ENCODE measurements at regions not wholly inside any gene's neighbourhood (a gene's known extent, or its start where the extent isn't known, plus 50 kb on each side); places are given as distances from the start of the nearest gene placed in this dataset.

DNA sequence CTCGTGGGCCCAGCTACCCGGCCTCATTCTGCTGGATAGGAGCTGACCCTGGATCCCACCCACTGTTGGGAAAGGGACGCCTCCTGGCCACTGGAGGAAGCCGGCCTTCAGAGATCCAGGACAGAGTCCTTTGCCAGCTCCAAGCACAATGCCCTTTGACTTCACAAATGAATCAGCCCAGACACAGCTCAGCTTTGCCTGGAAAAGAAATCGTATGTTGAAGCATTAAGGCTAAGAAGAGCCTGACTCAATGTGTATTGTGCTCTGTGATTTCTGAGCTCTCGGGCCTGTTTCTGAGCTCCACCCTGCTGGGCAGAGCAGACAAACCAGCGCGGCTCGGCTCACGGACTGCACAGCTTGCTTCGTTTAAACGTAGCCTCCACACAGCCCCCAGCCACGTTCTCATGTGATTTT is 162.9 kb upstream of the APCDD1 start:
- H3K4me3 ChIP-seq (ENCODE audit: low read depth, low read length): no peak overlapping the region
- H3K4me1 ChIP-seq (ENCODE audit: control insufficient read depth, insufficient read depth, low read length): no peaks in the 10 kb centered on the region
- TF ChIP-seq, protein P1, sequence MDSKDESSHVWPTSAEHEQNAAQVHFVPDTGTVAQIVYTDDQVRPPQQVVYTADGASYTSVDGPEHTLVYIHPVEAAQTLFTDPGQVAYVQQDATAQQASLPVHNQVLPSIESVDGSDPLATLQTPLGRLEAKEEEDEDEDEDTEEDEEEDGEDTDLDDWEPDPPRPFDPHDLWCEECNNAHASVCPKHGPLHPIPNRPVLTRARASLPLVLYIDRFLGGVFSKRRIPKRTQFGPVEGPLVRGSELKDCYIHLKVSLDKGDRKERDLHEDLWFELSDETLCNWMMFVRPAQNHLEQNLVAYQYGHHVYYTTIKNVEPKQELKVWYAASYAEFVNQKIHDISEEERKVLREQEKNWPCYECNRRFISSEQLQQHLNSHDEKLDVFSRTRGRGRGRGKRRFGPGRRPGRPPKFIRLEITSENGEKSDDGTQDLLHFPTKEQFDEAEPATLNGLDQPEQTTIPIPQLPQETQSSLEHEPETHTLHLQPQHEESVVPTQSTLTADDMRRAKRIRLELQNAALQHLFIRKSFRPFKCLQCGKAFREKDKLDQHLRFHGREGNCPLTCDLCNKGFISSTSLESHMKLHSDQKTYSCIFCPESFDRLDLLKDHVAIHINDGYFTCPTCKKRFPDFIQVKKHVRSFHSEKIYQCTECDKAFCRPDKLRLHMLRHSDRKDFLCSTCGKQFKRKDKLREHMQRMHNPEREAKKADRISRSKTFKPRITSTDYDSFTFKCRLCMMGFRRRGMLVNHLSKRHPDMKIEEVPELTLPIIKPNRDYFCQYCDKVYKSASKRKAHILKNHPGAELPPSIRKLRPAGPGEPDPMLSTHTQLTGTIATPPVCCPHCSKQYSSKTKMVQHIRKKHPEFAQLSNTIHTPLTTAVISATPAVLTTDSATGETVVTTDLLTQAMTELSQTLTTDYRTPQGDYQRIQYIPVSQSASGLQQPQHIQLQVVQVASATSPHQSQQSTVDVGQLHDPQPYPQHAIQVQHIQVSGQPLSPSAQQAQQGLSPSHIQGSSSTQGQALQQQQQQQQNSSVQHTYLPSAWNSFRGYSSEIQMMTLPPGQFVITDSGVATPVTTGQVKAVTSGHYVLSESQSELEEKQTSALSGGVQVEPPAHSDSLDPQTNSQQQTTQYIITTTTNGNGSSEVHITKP (tag by site-specific recombination; IDR thresholded peaks at IDR 0.05): no peak
- no peak for TF ChIP-seq RBAK (tag by site-specific recombination; IDR thresholded peaks at IDR 0.05)
- no peak for TF ChIP-seq ZBTB21 (tag by site-specific recombination; IDR thresholded peaks at IDR 0.05)
- no peak for TF ChIP-seq ZFP3 (tag by site-specific recombination; IDR thresholded peaks at IDR 0.05; ENCODE audit: low read depth)
- TF ChIP-seq, protein P2, sequence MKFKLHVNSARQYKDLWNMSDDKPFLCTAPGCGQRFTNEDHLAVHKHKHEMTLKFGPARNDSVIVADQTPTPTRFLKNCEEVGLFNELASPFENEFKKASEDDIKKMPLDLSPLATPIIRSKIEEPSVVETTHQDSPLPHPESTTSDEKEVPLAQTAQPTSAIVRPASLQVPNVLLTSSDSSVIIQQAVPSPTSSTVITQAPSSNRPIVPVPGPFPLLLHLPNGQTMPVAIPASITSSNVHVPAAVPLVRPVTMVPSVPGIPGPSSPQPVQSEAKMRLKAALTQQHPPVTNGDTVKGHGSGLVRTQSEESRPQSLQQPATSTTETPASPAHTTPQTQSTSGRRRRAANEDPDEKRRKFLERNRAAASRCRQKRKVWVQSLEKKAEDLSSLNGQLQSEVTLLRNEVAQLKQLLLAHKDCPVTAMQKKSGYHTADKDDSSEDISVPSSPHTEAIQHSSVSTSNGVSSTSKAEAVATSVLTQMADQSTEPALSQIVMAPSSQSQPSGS (tag by site-specific recombination; IDR thresholded peaks at IDR 0.05; ENCODE audit: low read depth): no peak
- TF ChIP-seq, protein P3, sequence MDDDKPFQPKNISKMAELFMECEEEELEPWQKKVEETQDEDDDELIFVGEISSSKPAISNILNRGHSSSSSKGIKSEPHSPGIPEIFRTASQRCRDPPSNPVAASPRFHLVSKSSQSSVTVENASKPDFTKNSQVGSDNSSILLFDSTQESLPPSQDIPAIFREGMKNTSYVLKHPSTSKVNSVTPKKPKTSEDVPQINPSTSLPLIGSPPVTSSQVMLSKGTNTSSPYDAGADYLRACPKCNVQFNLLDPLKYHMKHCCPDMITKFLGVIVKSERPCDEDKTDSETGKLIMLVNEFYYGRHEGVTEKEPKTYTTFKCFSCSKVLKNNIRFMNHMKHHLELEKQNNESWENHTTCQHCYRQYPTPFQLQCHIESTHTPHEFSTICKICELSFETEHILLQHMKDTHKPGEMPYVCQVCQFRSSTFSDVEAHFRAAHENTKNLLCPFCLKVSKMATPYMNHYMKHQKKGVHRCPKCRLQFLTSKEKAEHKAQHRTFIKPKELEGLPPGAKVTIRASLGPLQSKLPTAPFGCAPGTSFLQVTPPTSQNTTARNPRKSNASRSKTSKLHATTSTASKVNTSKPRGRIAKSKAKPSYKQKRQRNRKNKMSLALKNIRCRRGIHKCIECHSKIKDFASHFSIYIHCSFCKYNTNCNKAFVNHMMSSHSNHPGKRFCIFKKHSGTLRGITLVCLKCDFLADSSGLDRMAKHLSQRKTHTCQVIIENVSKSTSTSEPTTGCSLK (tag by site-specific recombination; IDR thresholded peaks at IDR 0.05): no peak
- no peak for TF ChIP-seq ZBTB7A (tag by site-specific recombination; IDR thresholded peaks at IDR 0.05; ENCODE audit: low read depth)
- TF ChIP-seq ZNF501 (tag by site-specific recombination; IDR thresholded peaks at IDR 0.05): no peak
- TF ChIP-seq ZBTB48 (tag by site-specific recombination; IDR thresholded peaks at IDR 0.05): no peak
- TF ChIP-seq ZNF114 (tag by site-specific recombination; IDR thresholded peaks at IDR 0.05): no peak
- H3K27ac ChIP-seq (ENCODE audit: extremely low read depth, low read depth, low read length): no peak overlapping the region
- CTCF ChIA-PET: interaction anchor here (0.5 kb wide), 1 partner anchor 231 kb away, joined by 4 read pairs; no protein-coding TSS in a partner anchor
- H3K36me3 ChIP-seq (ENCODE audit: control insufficient read depth in 2 of 2, insufficient read depth in 1 of 2, low read length in 2 of 2): no peaks in the 10 kb centered on the region
- POLR2A ChIA-PET: interaction anchor here (0.6 kb wide), 1 partner anchor 9 kb away, joined by 3 read pairs; no protein-coding TSS in a partner anchor
- no peaks in the 10 kb centered on the region; the same call in 1 of the 2 replicates for H3K9me3 ChIP-seq (ENCODE audit: control insufficient read depth, insufficient read depth, low read depth, low read length)

DNA sequence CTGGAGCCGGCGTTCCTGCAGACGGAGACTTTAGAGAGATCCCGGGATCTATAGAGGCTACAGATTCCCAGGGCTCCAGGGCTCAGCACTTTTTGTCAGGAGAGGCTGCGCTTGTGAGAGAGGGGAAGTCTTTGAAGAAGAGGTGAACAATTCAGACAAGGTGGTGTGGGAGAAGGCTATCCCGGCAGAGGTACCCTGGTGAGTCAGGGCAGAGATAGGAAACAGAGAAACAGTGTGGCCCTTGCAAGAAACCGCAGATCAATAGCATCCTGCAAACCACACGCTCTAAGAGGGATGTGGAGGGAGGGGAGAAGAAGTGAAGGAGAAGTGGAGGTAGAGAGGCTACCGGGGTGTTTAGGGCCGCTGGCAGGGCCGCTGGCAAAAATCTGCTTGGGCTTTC is 160.5 kb upstream of the APCDD1 start:
- Histone ChIP-seq H3K4me3 (ENCODE audit: low read depth, low read length) (no peak overlapping the region), H3K27ac (ENCODE audit: extremely low read depth, low read depth, low read length) (no peak overlapping the region), H3K36me3 (ENCODE audit: control insufficient read depth in 2 of 2, insufficient read depth in 1 of 2, low read length in 2 of 2) (no peaks in the 10 kb centered on the region), H3K4me1 (ENCODE audit: control insufficient read depth, insufficient read depth, low read length) (no peaks in the 10 kb centered on the region), H3K9me3 (ENCODE audit: control insufficient read depth, insufficient read depth, low read depth, low read length) (no peaks in the 10 kb centered on the region; the same call in 1 of the 2 replicates)
- ChIA-PET CTCF (no interaction called here), POLR2A (no interaction called here)
- TF ChIP-seq, protein P4, sequence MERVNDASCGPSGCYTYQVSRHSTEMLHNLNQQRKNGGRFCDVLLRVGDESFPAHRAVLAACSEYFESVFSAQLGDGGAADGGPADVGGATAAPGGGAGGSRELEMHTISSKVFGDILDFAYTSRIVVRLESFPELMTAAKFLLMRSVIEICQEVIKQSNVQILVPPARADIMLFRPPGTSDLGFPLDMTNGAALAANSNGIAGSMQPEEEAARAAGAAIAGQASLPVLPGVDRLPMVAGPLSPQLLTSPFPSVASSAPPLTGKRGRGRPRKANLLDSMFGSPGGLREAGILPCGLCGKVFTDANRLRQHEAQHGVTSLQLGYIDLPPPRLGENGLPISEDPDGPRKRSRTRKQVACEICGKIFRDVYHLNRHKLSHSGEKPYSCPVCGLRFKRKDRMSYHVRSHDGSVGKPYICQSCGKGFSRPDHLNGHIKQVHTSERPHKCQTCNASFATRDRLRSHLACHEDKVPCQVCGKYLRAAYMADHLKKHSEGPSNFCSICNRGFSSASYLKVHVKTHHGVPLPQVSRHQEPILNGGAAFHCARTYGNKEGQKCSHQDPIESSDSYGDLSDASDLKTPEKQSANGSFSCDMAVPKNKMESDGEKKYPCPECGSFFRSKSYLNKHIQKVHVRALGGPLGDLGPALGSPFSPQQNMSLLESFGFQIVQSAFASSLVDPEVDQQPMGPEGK (tag by site-specific recombination; IDR thresholded peaks at IDR 0.05): no peak
- TF ChIP-seq SCRT1 (tag by site-specific recombination; IDR thresholded peaks at IDR 0.05; ENCODE audit: borderline replicate concordance): no peak
- TF ChIP-seq, protein P5, sequence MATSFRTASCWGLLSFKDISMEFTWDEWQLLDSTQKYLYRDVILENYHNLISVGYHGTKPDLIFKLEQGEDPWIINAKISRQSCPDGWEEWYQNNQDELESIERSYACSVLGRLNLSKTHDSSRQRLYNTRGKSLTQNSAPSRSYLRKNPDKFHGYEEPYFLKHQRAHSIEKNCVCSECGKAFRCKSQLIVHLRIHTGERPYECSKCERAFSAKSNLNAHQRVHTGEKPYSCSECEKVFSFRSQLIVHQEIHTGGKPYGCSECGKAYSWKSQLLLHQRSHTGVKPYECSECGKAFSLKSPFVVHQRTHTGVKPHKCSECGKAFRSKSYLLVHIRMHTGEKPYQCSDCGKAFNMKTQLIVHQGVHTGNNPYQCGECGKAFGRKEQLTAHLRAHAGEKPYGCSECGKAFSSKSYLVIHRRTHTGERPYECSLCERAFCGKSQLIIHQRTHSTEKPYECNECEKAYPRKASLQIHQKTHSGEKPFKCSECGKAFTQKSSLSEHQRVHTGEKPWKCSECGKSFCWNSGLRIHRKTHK (tag by site-specific recombination; IDR thresholded peaks at IDR 0.05): no peak
- no peak for TF ChIP-seq ZNF600 (tag by site-specific recombination; IDR thresholded peaks at IDR 0.05)
- no peak for TF ChIP-seq ZNF433 (tag by site-specific recombination; IDR thresholded peaks at IDR 0.05; ENCODE audit: low read depth)
- TF ChIP-seq IKZF3 (tag by site-specific recombination; IDR thresholded peaks at IDR 0.05): no peak
- TF ChIP-seq TCF7L2 (IDR thresholded peaks at IDR 0.05; ENCODE audit: borderline replicate concordance, low read depth, low read length): no peak
- TF ChIP-seq, protein P6, sequence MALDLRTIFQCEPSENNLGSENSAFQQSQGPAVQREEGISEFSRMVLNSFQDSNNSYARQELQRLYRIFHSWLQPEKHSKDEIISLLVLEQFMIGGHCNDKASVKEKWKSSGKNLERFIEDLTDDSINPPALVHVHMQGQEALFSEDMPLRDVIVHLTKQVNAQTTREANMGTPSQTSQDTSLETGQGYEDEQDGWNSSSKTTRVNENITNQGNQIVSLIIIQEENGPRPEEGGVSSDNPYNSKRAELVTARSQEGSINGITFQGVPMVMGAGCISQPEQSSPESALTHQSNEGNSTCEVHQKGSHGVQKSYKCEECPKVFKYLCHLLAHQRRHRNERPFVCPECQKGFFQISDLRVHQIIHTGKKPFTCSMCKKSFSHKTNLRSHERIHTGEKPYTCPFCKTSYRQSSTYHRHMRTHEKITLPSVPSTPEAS (tag by site-specific recombination; IDR thresholded peaks at IDR 0.05): no peak
- TF ChIP-seq ZNF624 (tag by site-specific recombination; IDR thresholded peaks at IDR 0.05): no peak
- no peak for TF ChIP-seq ZFHX2 (tag by site-specific recombination; conservative IDR thresholded peaks at IDR 0.05)
